Mesenchymal stem cell (in vitro differentiated cells and primary cell): ENCODE measurements at regions not wholly inside any gene's neighbourhood (a gene's known extent, or its start where the extent isn't known, plus 50 kb on each side); places are given as distances from the start of the nearest gene placed in this dataset.

Experiments
- DNase-seq: peaks from one replicate; pipeline ENCODE4 v3.0.0-alpha.2; 2013
- H2AFZ ChIP-seq: one replicate; pipeline ENCODE4 v1.6.1; 2013; ENCODE audit warnings: low read depth, mild to moderate bottlenecking, control low read depth, inconsistent platforms, low read length, moderate library complexity
- H2AK5ac ChIP-seq: 2 replicates; pipeline ENCODE4 v1.6.1; 2013; ENCODE audit warnings: low read length, moderate library complexity, mild to moderate bottlenecking, inconsistent platforms; ENCODE audit not compliant: severe bottlenecking
- H2BK120ac ChIP-seq: one replicate; pipeline ENCODE4 v1.6.1; 2013; ENCODE audit warnings: low read depth, mild to moderate bottlenecking, inconsistent platforms, low read length, moderate library complexity
- H2BK12ac ChIP-seq, 2 experiments: one replicate each; pipeline ENCODE4 v1.6.1; 2013; ENCODE audit warnings: inconsistent platforms in 2 of 2, low read length in 2 of 2, mild to moderate bottlenecking in 2 of 2, moderate library complexity in 2 of 2, control low read depth in 1 of 2
- H2BK15ac ChIP-seq: one replicate; pipeline ENCODE4 v1.6.1; 2013; ENCODE audit warnings: mild to moderate bottlenecking, low read depth, inconsistent platforms; ENCODE audit not compliant: poor library complexity, severe bottlenecking
- H2BK5ac ChIP-seq: 2 replicates; pipeline ENCODE4 v1.6.1; 2013; ENCODE audit warnings: low read depth, mild to moderate bottlenecking, low read length, control low read depth, inconsistent platforms; ENCODE audit not compliant: poor library complexity, severe bottlenecking
- H3K14ac ChIP-seq, 2 experiments: one replicate each; pipeline ENCODE4 v1.6.1; 2013; ENCODE audit warnings: inconsistent platforms in 2 of 2, low read length in 2 of 2, control low read depth in 1 of 2, mild to moderate bottlenecking in 1 of 2, moderate library complexity in 1 of 2
- H3K18ac ChIP-seq, 2 experiments: one replicate each; pipeline ENCODE4 v1.6.1; 2013; ENCODE audit warnings: inconsistent platforms in 2 of 2, low read length in 2 of 2, control low read depth in 1 of 2, low read depth in 1 of 2, mild to moderate bottlenecking in 1 of 2
- H3K23ac ChIP-seq, 2 experiments: one replicate each; pipeline ENCODE4 v1.6.1; 2013; ENCODE audit warnings: inconsistent platforms in 2 of 2, low read length in 2 of 2, mild to moderate bottlenecking in 2 of 2, moderate library complexity in 2 of 2, control low read depth in 1 of 2
- H3K27ac ChIP-seq: 2 replicates; pipeline ENCODE4 v1.5.1; 2013; ENCODE audit warnings: mild to moderate bottlenecking, moderate library complexity, low read length, control low read depth, inconsistent platforms; ENCODE audit not compliant: poor library complexity, severe bottlenecking
- H3K27me3 ChIP-seq, 2 experiments: 2 replicates each; pipeline versions ENCODE4 v1.6.1 to v1.7.0; 2013; ENCODE audit warnings: low read length in 2 of 2, mild to moderate bottlenecking in 2 of 2, moderate library complexity in 2 of 2, control low read depth in 1 of 2, inconsistent platforms in 1 of 2; ENCODE audit not compliant: control insufficient read depth in 1 of 2, insufficient read depth in 1 of 2
- H3K36me3 ChIP-seq, 2 experiments: 2 replicates each; pipeline versions ENCODE4 v1.6.1 to v1.7.0; 2013; ENCODE audit warnings: low read length in 2 of 2, control low read depth in 1 of 2, inconsistent platforms in 1 of 2, low read depth in 1 of 2, mild to moderate bottlenecking in 1 of 2; ENCODE audit not compliant: insufficient read depth in 2 of 2, control insufficient read depth in 1 of 2
- H3K4ac ChIP-seq, 2 experiments: one replicate each; pipeline ENCODE4 v1.6.1; 2013; ENCODE audit warnings: inconsistent platforms in 2 of 2, low read length in 2 of 2, mild to moderate bottlenecking in 2 of 2, moderate library complexity in 2 of 2, control low read depth in 1 of 2, low read depth in 1 of 2
- H3K4me1 ChIP-seq: 2 replicates; pipeline ENCODE4 v1.6.1; 2013; ENCODE audit warnings: low read depth, low read length, control low read depth; ENCODE audit not compliant: control insufficient read depth, insufficient read depth
- H3K4me2 ChIP-seq: 2 replicates; pipeline ENCODE4 v1.6.1; 2013; ENCODE audit warnings: low read length, mild to moderate bottlenecking, inconsistent platforms; ENCODE audit not compliant: poor library complexity, severe bottlenecking
- H3K4me3 ChIP-seq, 2 experiments: 2 replicates each; pipeline versions ENCODE4 v1.5.1 to v1.7.0; 2013; ENCODE audit warnings: low read length in 2 of 2, mild to moderate bottlenecking in 2 of 2, control low read depth in 1 of 2, low read depth in 1 of 2; ENCODE audit not compliant: insufficient read depth in 1 of 2
- H3K79me1 ChIP-seq: replicated peaks from 2 replicates; pipeline ENCODE4 v1.6.1; 2013; ENCODE audit warnings: mild to moderate bottlenecking, control low read depth, low read length, inconsistent platforms; ENCODE audit not compliant: poor library complexity, severe bottlenecking
- H3K9ac ChIP-seq: 2 replicates; pipeline ENCODE4 v1.7.0; 2013; ENCODE audit warnings: mild to moderate bottlenecking, low read length, moderate library complexity
- H3K9me3 ChIP-seq: 2 replicates; pipeline ENCODE4 v1.7.0; 2013; ENCODE audit warnings: mild to moderate bottlenecking, low read length; ENCODE audit not compliant: control insufficient read depth
- H4K8ac ChIP-seq: one replicate; pipeline ENCODE4 v1.6.1; 2013; ENCODE audit warnings: inconsistent platforms, mild to moderate bottlenecking, low read length, moderate library complexity
- H4K91ac ChIP-seq: one replicate; pipeline ENCODE4 v1.6.1; 2013; ENCODE audit warnings: mild to moderate bottlenecking, low read length, inconsistent platforms
- WGBS: methylation state at CpG from one replicate; pipeline ENCODE4 v1.1.7; 2013; ENCODE audit warnings: mixed read lengths; 5-methylcytosine and 5-hydroxymethylcytosine counted together

- Histone ChIP-seq H4K91ac (no peak overlapping the region), H3K4me2 (no peak overlapping the region), H2BK15ac (no peak overlapping the region), H3K14ac (no peak overlapping the region), H3K79me1 (no peaks in the 10 kb centered on the region), H3K9me3 (no peaks in the 10 kb centered on the region), H3K4me3 (no peak overlapping the region), H3K27ac (no peak overlapping the region), H3K36me3 (no peaks in the 10 kb centered on the region), H2BK5ac (no peak overlapping the region), H4K8ac (no peak overlapping the region), H3K27me3 (no peaks in the 10 kb centered on the region), H3K23ac (no peak overlapping the region), H2BK12ac (no peak overlapping the region), H3K9ac (no peak overlapping the region), H3K4me1 (no peaks in the 10 kb centered on the region), H2AFZ (no peak overlapping the region), H3K18ac (no peak overlapping the region), H3K4ac (no peak overlapping the region), H2AK5ac (no peak overlapping the region), H2BK120ac (no peak overlapping the region)
- no peak for DNase-seq
Measured at GRCh38 chr4:62377245-62377644, 1177.1 kb downstream of the ADGRL3 start.

GRCh38 chr4:62366939-62367338, 1166.8 kb downstream of the ADGRL3 start:
- H3K9me3 ChIP-seq: peaks cover 3% of the 10 kb centered on the region
- no peak overlapping the region for H4K8ac ChIP-seq
- no peak overlapping the region for H3K27ac ChIP-seq
- H3K27me3 ChIP-seq: no peaks in the 10 kb centered on the region
- H3K36me3 ChIP-seq: no peaks in the 10 kb centered on the region
- H3K4me2 ChIP-seq: no peak overlapping the region
- H3K18ac ChIP-seq: no peak overlapping the region
- DNase-seq: no peak
- no peak overlapping the region for H2BK5ac ChIP-seq
- H2BK15ac ChIP-seq: no peak overlapping the region
- no peak overlapping the region for H2BK12ac ChIP-seq
- no peak overlapping the region for H3K9ac ChIP-seq
- no peak overlapping the region for H4K91ac ChIP-seq
- no peaks in the 10 kb centered on the region for H3K4me1 ChIP-seq
- no peak overlapping the region for H2AFZ ChIP-seq
- no peak overlapping the region for H3K23ac ChIP-seq
- no peak overlapping the region for H2AK5ac ChIP-seq
- H3K79me1 ChIP-seq: no peaks in the 10 kb centered on the region
- H3K4me3 ChIP-seq: no peak overlapping the region
- no peak overlapping the region for H3K14ac ChIP-seq
- no peak overlapping the region for H3K4ac ChIP-seq
- no peak overlapping the region for H2BK120ac ChIP-seq

DNA sequence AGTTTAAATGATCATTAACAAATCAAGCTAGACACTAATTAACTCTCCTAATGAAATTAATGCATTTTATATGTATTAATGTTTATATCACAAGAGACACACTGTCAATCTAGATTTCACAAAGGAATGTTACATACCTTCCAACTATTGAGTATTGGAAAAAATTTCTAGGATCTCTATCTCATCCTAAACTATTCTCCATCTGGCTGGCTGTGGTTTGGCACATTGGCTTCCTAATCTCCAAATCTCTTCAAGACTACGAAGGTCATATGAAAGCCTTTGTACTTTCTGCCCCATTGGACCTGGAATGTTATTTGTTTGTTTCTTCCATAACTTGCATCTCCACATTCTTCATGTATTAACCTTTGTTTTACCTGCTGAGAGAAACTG, 1160.0 kb downstream of the ADGRL3 start:
- Histone ChIP-seq H3K27me3 (no peaks in the 10 kb centered on the region), H2AFZ (no peak overlapping the region), H3K9me3 (peaks cover 7% of the 10 kb centered on the region), H3K79me1 (no peaks in the 10 kb centered on the region), H3K27ac (no peak overlapping the region), H3K36me3 (no peaks in the 10 kb centered on the region), H2BK120ac (no peak overlapping the region), H4K91ac (no peak overlapping the region), H3K4ac (no peak overlapping the region), H3K4me1 (no peaks in the 10 kb centered on the region), H2BK5ac (no peak overlapping the region), H3K4me3 (no peak overlapping the region), H3K23ac (no peak overlapping the region), H2BK12ac (no peak overlapping the region), H3K18ac (no peak overlapping the region), H2BK15ac (no peak overlapping the region), H2AK5ac (no peak overlapping the region), H4K8ac (no peak overlapping the region), H3K14ac (no peak overlapping the region), H3K4me2 (no peak overlapping the region), H3K9ac (no peak overlapping the region)
- DNase-seq: no peak
- WGBS: 81% methylated on average over 1 of the region's 1 CpG

DNA sequence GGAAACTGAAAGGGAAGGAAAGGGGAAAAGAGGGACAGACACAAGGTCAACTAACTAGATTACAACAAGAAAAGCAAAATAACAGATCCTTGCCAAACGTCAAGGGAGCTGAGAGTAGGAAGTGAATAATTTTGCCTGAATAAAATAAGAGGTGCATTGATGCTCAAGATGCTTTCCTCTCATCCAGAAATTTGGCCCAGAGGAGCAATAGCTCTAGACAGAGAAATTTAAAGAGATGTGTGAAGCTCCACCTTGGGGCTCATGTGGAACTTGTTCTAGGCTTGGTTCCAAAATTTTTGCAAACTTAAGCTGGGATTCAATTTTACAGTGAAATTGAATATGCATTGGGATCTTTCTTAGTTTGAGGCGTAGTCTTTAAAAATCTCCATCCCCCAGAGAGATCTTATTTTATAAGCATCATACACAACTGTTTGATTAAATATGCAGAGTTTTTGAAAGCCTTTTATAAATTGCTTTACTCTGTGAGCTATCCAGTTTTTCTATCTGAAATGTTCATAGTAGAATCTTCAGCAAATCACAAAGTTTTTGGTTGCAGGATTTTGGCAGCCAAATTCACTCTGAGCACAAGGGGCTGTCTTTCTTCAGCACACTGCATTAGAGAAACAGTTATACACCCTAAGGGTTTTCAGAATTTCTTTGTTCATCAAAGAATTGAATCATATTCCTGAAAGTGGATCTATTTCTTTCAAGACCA, 1159.5 kb downstream of the ADGRL3 start:
- DNase-seq: no peak
- Histone ChIP-seq H2AFZ (no peak overlapping the region), H4K8ac (no peak overlapping the region), H3K9ac (no peak overlapping the region), H2BK5ac (no peak overlapping the region), H3K27ac (no peak overlapping the region), H4K91ac (no peak overlapping the region), H2AK5ac (no peak overlapping the region), H2BK15ac (no peak overlapping the region), H2BK12ac (no peak overlapping the region), H3K36me3 (no peaks in the 10 kb centered on the region), H3K4me3 (no peak overlapping the region), H3K4ac (no peak overlapping the region), H3K18ac (no peak overlapping the region), H3K27me3 (no peaks in the 10 kb centered on the region), H3K4me1 (no peaks in the 10 kb centered on the region), H3K14ac (no peak overlapping the region), H3K23ac (no peak overlapping the region), H2BK120ac (no peak overlapping the region), H3K79me1 (no peaks in the 10 kb centered on the region), H3K4me2 (no peak overlapping the region), H3K9me3 (peaks cover 7% of the 10 kb centered on the region)
- WGBS: 76% methylated on average over 1 of the region's 2 CpGs
